ENCODE measurements at regions not wholly inside any gene's neighbourhood (a gene's known extent, or its start where the extent isn't known, plus 50 kb on each side); places are given as distances from the start of the nearest gene placed in this dataset.

DNA sequence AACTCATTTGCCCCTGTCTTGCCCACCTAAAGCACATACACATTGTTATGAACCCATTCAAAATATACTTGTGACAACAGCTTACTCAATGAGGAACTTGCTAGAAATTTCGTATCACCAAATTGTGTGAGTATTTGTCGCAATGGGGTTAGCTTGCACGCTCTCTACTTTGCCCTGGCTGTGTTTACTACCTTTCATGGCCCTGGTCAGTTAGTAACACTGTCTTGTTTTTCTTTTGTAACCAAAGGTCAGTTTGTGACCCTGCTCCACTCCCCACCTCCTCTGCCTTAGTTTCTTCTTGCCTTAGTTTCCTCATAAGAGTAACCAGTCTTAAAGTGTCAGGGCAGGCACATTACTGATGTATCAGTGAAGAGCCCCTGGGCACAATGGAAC, 205.8 kb upstream of the EEA1 start:
- H3K36me3 ChIP-seq (ENCODE audit: control insufficient read depth, insufficient read depth, low read length), result no peaks in the 10 kb centered on the region
- TF ChIP-seq, protein P1, sequence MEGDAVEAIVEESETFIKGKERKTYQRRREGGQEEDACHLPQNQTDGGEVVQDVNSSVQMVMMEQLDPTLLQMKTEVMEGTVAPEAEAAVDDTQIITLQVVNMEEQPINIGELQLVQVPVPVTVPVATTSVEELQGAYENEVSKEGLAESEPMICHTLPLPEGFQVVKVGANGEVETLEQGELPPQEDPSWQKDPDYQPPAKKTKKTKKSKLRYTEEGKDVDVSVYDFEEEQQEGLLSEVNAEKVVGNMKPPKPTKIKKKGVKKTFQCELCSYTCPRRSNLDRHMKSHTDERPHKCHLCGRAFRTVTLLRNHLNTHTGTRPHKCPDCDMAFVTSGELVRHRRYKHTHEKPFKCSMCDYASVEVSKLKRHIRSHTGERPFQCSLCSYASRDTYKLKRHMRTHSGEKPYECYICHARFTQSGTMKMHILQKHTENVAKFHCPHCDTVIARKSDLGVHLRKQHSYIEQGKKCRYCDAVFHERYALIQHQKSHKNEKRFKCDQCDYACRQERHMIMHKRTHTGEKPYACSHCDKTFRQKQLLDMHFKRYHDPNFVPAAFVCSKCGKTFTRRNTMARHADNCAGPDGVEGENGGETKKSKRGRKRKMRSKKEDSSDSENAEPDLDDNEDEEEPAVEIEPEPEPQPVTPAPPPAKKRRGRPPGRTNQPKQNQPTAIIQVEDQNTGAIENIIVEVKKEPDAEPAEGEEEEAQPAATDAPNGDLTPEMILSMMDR (IDR thresholded peaks at IDR 0.05; ENCODE audit: insufficient read depth, low read length, severe bottlenecking), result no peak
- FAIRE-seq, result no peak
- H3K4me3 ChIP-seq (ENCODE audit: low read depth, low read length), result no peak overlapping the region
- no peaks in the 10 kb centered on the region for H3K27me3 ChIP-seq (ENCODE audit: control insufficient read depth, insufficient read depth, low read length)
- DNase-seq (ENCODE audit: low read depth), result no peak

DNA sequence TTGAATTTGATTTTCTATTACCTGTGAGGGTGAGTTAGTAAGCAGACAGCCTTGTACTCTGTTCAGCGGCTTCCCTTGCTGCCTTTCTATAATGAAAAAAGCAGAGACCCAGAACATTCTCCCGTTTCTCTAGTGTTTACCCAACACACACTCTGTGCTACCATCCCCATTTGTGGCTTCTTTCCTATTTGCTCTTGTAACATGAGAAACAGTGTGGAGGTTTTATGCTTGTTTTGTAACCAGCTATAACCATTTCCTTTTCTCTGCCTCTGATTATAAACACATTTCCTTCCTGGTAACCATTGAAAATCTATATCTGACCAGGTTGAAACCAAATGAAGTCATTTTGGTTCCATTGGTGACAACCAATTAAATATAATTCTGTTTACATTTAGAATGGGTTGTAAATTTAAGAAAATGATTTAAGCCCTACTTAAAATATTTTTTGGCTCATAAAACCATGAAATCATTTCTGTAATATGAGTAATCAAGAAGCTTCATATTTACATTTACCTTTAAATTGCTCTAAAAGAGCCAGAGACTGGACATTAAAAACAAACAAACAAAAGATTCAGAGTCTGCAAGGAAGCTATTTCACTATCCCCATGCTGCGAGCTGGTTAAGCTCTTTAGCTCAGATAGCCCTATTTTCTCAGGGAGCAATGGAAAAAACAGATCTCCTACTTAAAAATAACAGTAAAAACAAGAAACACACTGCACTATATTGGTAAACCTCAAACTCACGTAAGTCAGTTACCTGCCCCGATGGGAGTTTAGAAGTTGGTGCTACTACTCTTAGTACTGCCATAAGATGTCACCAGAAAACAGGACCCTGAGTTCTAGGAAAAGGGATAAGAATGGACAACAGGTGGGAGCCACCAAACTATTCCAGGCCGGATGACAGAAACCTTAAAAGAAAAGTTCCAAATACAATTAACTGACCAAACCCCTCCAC, 206.5 kb upstream of the EEA1 start:
- DNase-seq (ENCODE audit: low read depth), result peak; percentile 58

DNA sequence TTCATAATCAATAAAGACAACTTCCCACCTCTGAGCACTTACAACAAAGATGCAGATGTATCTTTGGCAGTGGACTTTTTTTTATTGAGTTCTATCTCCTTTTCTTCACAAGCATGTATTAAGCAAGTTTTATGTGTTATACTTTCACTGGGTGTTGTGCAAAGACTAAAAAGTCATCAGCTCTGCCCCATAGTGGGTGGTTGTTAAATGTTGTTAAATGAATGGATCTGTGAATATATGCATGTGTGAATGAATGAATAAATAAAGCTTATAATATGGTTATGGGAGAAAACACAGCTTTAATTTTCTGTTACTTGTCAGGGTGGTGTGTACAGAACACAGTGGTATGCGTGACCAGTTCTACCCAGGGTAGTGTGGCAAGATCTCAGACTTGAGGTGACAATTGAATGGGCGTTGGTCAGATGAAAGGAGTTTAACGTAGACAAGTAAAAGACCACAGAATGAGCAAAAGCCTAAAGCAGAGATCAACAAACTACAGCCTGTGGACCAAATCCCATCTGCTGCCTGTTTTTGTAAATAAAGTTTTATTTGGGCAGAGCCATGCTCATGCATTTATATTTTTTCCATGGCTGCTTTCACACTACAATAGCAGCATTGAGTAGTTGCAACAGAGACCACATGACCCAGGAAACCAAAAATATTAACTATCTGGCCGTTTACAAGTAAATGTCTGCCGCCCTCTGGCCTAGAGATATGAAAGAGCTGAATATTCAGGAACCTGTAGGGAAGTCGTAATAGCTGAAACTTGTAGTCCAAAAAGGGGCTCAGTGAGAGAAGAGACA, 207.4 kb upstream of the EEA1 start:
- no peak for DNase-seq (ENCODE audit: low read depth)
- FAIRE-seq, result no peak
- H3K36me3 ChIP-seq (ENCODE audit: control insufficient read depth, insufficient read depth, low read length), result no peaks in the 10 kb centered on the region
- H3K27me3 ChIP-seq (ENCODE audit: control insufficient read depth, insufficient read depth, low read length), result no peaks in the 10 kb centered on the region
- TF ChIP-seq, protein P1 (IDR thresholded peaks at IDR 0.05; ENCODE audit: insufficient read depth, low read length, severe bottlenecking), result no peak
- no peak overlapping the region for H3K4me3 ChIP-seq (ENCODE audit: low read depth, low read length)

More for the DNA sequence above, 206.5 kb upstream of the EEA1 start:
- TF ChIP-seq, protein P1 (IDR thresholded peaks at IDR 0.05; ENCODE audit: insufficient read depth, low read length, severe bottlenecking), result no peak
- H3K4me3 ChIP-seq (ENCODE audit: low read depth, low read length), result no peak overlapping the region
- no peaks in the 10 kb centered on the region for H3K27me3 ChIP-seq (ENCODE audit: control insufficient read depth, insufficient read depth, low read length)
- H3K36me3 ChIP-seq (ENCODE audit: control insufficient read depth, insufficient read depth, low read length), result no peaks in the 10 kb centered on the region
- FAIRE-seq, result no peak

DNA sequence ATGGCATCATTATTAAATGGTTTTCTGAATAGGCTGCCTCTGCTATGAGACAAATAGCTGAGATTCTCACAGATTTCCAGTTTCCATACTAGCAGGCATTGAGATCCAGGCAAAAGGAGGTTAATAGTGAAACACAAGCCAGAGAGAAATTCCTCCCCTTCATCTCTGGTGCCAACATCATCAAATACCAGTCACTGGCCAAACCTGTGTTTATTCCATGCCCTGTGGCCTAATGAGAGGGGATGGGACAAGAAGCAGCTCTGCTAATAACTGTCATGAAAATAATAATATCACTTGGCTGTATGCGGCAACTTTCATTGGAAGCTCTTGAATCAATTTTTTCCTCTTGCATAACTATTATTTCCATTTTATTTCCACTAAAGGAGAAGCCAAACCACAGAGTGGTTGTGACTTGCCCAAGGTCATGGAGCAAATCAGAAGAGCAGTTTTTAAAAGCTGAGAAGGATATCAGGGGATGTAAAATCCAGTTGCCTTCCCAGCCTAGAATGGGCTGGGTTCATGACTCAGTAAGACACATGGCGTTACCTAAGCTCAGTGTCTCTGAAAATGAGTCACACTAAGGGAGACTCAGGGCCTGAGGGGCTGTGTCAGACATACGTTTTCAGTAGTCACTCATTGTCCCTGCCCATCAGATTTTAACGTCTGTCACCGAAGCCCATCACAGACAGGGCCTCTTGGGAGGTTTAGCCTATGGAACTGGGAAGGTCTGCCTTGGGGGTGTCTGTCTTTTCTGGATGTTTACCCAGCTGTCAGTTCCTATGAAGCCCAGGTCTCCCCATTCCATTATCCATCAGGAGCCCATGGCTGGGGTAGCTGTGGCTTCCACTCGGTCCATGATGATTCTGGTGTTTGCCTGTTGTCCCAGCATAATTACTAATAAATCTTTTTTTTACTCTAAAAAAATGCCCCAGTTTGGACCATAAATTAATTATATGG, 208.8 kb upstream of the EEA1 start:
- Histone ChIP-seq H3K4me3 (ENCODE audit: low read depth, low read length) (no peak overlapping the region), H3K27me3 (ENCODE audit: control insufficient read depth, insufficient read depth, low read length) (no peaks in the 10 kb centered on the region), H3K36me3 (ENCODE audit: control insufficient read depth, insufficient read depth, low read length) (no peaks in the 10 kb centered on the region)
- FAIRE-seq, result peak; percentile 92
- DNase-seq (ENCODE audit: low read depth), result peak; percentile 99
- TF ChIP-seq, protein P1 (IDR thresholded peaks at IDR 0.05; ENCODE audit: insufficient read depth, low read length, severe bottlenecking), result no peak

DNA sequence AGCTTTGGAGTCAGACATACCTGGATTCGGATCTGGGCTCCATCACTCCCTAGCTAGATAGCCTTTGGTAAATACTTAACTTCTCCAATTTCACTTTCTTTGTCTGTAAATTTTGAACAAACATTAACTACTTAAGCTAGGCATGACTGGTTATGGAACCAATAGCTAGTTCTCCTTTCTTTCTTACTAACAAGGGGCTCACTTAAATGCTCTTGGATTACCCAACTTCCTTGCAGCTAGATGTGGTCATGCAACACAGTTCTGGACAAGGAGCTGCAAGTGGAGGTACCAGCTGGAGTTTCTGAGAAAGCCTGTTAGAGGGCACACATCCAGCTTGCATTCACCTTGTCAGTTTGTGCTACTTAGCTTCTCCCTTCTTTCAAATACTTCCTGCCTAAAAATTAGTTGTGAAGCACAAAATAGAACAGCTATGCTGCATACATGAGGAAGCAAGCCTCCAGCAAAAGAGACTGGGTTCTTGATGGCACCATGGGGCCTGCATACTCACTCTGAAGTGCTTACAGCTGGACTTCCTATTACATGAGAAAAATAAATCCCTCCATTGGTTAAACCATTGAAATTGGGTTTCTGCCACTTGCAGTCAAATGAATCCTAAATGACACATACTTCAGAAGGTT, 210.1 kb upstream of the EEA1 start:
- Histone ChIP-seq H3K27me3 (ENCODE audit: control insufficient read depth, insufficient read depth, low read length) (no peaks in the 10 kb centered on the region), H3K4me3 (ENCODE audit: low read depth, low read length) (no peak overlapping the region), H3K36me3 (ENCODE audit: control insufficient read depth, insufficient read depth, low read length) (no peaks in the 10 kb centered on the region)
- FAIRE-seq, result no peak
- DNase-seq (ENCODE audit: low read depth), result no peak
- TF ChIP-seq, protein P1 (IDR thresholded peaks at IDR 0.05; ENCODE audit: insufficient read depth, low read length, severe bottlenecking), result no peak
